Vagina (tissue), 2 donors: ENCODE measurements at regions not wholly inside any gene's neighbourhood (a gene's known extent, or its start where the extent isn't known, plus 50 kb on each side); places are given as distances from the start of the nearest gene placed in this dataset.

ENCODE experiments used
- DNase-seq, 2 donors: peaks; one replicate each; pipeline ENCODE4 v3.0.0-alpha.2; 2017; ENCODE audit errors: extremely low spot score in 2 of 2
- H3K27ac ChIP-seq: fragments of 200-600 bp; sonication (generic); one replicate; pipeline ENCODE4 v1.5.1; 2019
- H3K27me3 ChIP-seq: fragments of 200-600 bp; sonication (generic); one replicate; pipeline ENCODE4 v1.5.1; 2019
- H3K36me3 ChIP-seq, 2 donors: fragments of 200-600 bp; sonication (generic); one replicate each; pipeline ENCODE4 v1.5.1; 2017 to 2019
- H3K4me1 ChIP-seq: fragments of 200-600 bp; sonication (generic); one replicate; pipeline ENCODE4 v1.5.1; 2019
- H3K4me3 ChIP-seq, 2 donors: fragments of 200-600 bp; sonication (generic); 1 replicate in 1 of 2; 2 replicates in 1 of 2; pipeline ENCODE4 v1.5.1; 2016 to 2019
- H3K9me3 ChIP-seq: fragments of 200-600 bp; sonication (generic); one replicate; pipeline ENCODE4 v1.5.1; 2019
- POLR2A ChIP-seq, 2 donors: fragments of 450-650 bp; IDR thresholded peaks; one replicate each; pipeline ENCODE4 v1.6.1; 2017; ENCODE audit warnings: antibody characterized with exemption in 2 of 2, mild to moderate bottlenecking in 2 of 2, moderate library complexity in 2 of 2
- POLR2AphosphoS5 ChIP-seq, 2 donors: sonication (generic); formaldehyde crosslinking; IDR thresholded peaks; one replicate each; pipeline ENCODE4 v1.9.0; 2017; ENCODE audit warnings: antibody characterized with exemption in 2 of 2, mild to moderate bottlenecking in 2 of 2, low read depth in 1 of 2; ENCODE audit not compliant: insufficient read depth in 1 of 2
- intact Hi-C: fragments of 100-400 bp; cut with DNase I; formaldehyde crosslinking; loops from one replicate; pipeline ENCODE4 v1.15.1; 2023
- TF ChIP-seq, protein P1 (sequence below), 3 experiments: fragments of 450-650 bp in 2 of 3; fragments of 200-600 bp in 1 of 3; sonication (generic) in 1 of 3; IDR thresholded peaks; one replicate each; pipeline ENCODE4 v1.5.1; 2017 to 2019; ENCODE audit warnings: antibody characterized with exemption in 3 of 3, mild to moderate bottlenecking in 2 of 3, moderate library complexity in 2 of 3

DNA sequence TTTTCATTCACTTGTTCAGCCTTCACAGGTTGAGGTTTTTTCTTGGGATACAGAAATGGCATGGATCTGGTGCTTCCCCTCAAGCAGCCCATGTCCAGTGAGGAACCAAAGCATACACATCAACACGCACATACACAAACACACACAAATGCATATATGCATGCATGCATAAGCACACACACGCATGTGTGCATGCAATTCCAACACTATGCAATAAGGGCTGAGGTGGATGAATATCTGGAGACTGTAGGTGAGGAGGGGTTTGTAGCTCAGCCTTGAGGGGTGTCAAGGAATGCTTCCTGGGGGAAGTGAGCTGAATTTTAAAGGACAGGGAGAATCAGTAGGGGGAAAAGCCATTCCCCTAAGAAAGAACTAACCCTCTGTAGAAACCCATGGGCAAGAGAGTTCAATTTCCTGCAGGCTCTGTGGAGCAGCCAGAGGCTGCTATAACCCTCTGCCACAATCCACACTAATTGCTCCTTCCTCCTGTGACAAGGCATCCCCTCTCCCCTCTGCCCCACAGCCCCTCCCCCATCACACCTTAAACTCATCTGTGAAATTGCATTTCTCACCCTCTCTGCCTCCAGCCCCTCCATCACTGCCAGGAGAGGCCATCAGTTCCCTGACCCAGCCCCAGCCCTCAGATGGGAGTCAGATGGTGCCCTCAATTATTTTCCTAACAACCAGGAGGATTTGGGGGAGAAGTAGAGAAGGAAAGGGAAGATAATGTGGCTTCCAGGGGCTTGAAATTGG, 316.4 kb downstream of the RPS24 start:
- Histone ChIP-seq H3K27ac (no peak overlapping the region), H3K4me3 (no peak overlapping the region), H3K27me3 (no peaks in the 10 kb centered on the region), H3K9me3 (no peaks in the 10 kb centered on the region), H3K4me1 (peaks cover 10% of the 10 kb centered on the region), H3K36me3 (no peaks in the 10 kb centered on the region)
- intact Hi-C loops, result no loop called here
- TF ChIP-seq, protein P1, sequence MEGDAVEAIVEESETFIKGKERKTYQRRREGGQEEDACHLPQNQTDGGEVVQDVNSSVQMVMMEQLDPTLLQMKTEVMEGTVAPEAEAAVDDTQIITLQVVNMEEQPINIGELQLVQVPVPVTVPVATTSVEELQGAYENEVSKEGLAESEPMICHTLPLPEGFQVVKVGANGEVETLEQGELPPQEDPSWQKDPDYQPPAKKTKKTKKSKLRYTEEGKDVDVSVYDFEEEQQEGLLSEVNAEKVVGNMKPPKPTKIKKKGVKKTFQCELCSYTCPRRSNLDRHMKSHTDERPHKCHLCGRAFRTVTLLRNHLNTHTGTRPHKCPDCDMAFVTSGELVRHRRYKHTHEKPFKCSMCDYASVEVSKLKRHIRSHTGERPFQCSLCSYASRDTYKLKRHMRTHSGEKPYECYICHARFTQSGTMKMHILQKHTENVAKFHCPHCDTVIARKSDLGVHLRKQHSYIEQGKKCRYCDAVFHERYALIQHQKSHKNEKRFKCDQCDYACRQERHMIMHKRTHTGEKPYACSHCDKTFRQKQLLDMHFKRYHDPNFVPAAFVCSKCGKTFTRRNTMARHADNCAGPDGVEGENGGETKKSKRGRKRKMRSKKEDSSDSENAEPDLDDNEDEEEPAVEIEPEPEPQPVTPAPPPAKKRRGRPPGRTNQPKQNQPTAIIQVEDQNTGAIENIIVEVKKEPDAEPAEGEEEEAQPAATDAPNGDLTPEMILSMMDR (IDR thresholded peaks at IDR 0.05), result no peak
- no peak for TF ChIP-seq POLR2A (IDR thresholded peaks at IDR 0.05)
- no peak for TF ChIP-seq POLR2AphosphoS5 (IDR thresholded peaks at IDR 0.05; ENCODE audit: insufficient read depth in 1 of 2, low read depth in 1 of 2)
- no peak for DNase-seq

DNA sequence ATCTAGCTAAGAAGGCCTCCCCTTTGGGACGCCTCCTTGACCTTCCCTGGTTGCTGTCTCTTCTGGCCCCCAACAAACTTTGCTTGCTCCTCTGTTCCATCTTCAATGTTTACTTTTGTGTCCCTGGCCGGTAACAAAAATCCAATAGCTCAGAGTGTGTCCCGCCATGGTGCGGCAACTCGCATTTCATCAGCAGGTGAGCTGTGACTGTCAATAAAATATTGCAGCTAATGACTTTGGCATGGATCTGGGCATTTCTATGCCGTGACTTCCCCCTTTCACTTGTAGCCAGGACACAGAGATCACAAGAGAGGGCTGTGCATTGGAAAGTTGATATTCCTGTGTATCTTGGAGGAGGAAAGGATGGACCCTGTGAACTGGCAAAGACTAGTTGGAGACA, 317.6 kb downstream of the RPS24 start:
- peaks cover 10% of the 10 kb centered on the region for H3K4me1 ChIP-seq
- no peaks in the 10 kb centered on the region for H3K36me3 ChIP-seq
- H3K9me3 ChIP-seq, result no peaks in the 10 kb centered on the region
- intact Hi-C loops, result no loop called here
- H3K27me3 ChIP-seq, result no peaks in the 10 kb centered on the region
- H3K27ac ChIP-seq, result no peak overlapping the region
- TF ChIP-seq POLR2A (IDR thresholded peaks at IDR 0.05), result no peak
- TF ChIP-seq, protein P1 (IDR thresholded peaks at IDR 0.05), result no peak
- no peak for TF ChIP-seq POLR2AphosphoS5 (IDR thresholded peaks at IDR 0.05; ENCODE audit: insufficient read depth in 1 of 2, low read depth in 1 of 2)
- DNase-seq, result no peak
- H3K4me3 ChIP-seq, result no peak overlapping the region

DNA sequence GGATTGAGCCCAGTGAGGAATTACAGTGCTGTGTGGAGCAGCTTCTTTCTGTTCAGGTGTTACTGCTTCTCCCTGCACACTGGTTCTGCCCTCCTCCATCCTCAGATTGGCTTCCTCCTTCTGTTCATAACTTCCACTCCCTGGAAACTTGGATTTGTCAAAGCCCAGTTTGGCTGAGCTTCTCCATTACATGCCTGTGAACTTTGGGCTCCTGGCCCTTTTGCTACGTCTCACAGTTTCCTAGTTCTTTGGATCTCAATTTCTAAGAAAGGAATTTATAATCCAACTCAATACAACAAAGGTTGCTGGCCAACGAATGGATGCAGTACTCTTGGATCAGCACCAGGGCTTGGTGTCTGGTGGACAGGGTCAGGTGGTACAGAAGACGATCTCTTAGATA, 318.1 kb downstream of the RPS24 start:
- Histone ChIP-seq H3K27me3 (no peaks in the 10 kb centered on the region), H3K4me3 (no peak overlapping the region), H3K4me1 (peaks cover 10% of the 10 kb centered on the region), H3K9me3 (no peaks in the 10 kb centered on the region), H3K36me3 (no peaks in the 10 kb centered on the region), H3K27ac (no peak overlapping the region)
- no peak for TF ChIP-seq POLR2A (IDR thresholded peaks at IDR 0.05)
- TF ChIP-seq, protein P1 (IDR thresholded peaks at IDR 0.05), result no peak
- TF ChIP-seq POLR2AphosphoS5 (IDR thresholded peaks at IDR 0.05; ENCODE audit: insufficient read depth in 1 of 2, low read depth in 1 of 2), result no peak
- intact Hi-C loops, result no loop called here
- no peak for DNase-seq

- Histone ChIP-seq H3K4me1 (peaks cover 10% of the 10 kb centered on the region), H3K36me3 (no peaks in the 10 kb centered on the region), H3K9me3 (no peaks in the 10 kb centered on the region), H3K27ac (peak overlapping the region; percentile 20), H3K27me3 (no peaks in the 10 kb centered on the region), H3K4me3 (no peak overlapping the region)
- DNase-seq, result no peak
- TF ChIP-seq POLR2AphosphoS5 (IDR thresholded peaks at IDR 0.05; ENCODE audit: insufficient read depth in 1 of 2, low read depth in 1 of 2), result no peak
- TF ChIP-seq, protein P1 (IDR thresholded peaks at IDR 0.05), result no peak
- no peak for TF ChIP-seq POLR2A (IDR thresholded peaks at IDR 0.05)
- intact Hi-C loops, result no loop called here
Measured at GRCh38 chr10:78353636-78354035, 320.0 kb downstream of the RPS24 start.

- H3K4me3 ChIP-seq, result no peak overlapping the region
- H3K9me3 ChIP-seq, result no peaks in the 10 kb centered on the region
- H3K36me3 ChIP-seq, result no peaks in the 10 kb centered on the region
- peak overlapping the region; percentile 20 for H3K27ac ChIP-seq
- DNase-seq, result peak in 1 of 2 donors; percentile 91
- H3K4me1 ChIP-seq, result peaks cover 10% of the 10 kb centered on the region
- intact Hi-C loops, result no loop called here
- TF ChIP-seq, protein P1 (IDR thresholded peaks at IDR 0.05), result no peak
- TF ChIP-seq POLR2AphosphoS5 (IDR thresholded peaks at IDR 0.05; ENCODE audit: insufficient read depth in 1 of 2, low read depth in 1 of 2), result peak in 1 of 2 donors; percentile 46
- TF ChIP-seq POLR2A (IDR thresholded peaks at IDR 0.05), result no peak
- H3K27me3 ChIP-seq, result no peaks in the 10 kb centered on the region
Measured at GRCh38 chr10:78354101-78354500, 320.4 kb downstream of the RPS24 start.
